ENCODE measurements at regions not wholly inside any gene's neighbourhood (a gene's known extent, or its start where the extent isn't known, plus 50 kb on each side); places are given as distances from the start of the nearest gene placed in this dataset.
"Not testable (repeated sequence)": the region's sequence is repeated elsewhere in the genome, so short reads cannot be mapped to it uniquely, and the experiment has no call there.

GRCh38 chr2:224173933-224174332 is 134.8 kb upstream of the SERPINE2 start:
- intact Hi-C loops (cut with DNase I; ENCODE audit: low total_unique reads) = no loop called here
- no peak overlapping the region for H3K4me3 ChIP-seq (ENCODE audit: low read depth, poor library complexity, severe bottlenecking)
- no peak for DNase-seq (ENCODE audit: low spot score in 2 of 2)
- 61 to 68% methylated on average over 3 of the region's 3 CpGs for WGBS, 2 donors
- TF ChIP-seq CTCF (IDR thresholded peaks at IDR 0.05) = no peak
- no peak for TF ChIP-seq POLR2A (IDR thresholded peaks at IDR 0.05)

GRCh38 chr2:224173210-224173609 is 134.1 kb upstream of the SERPINE2 start:
- TF ChIP-seq POLR2A (IDR thresholded peaks at IDR 0.05) (no peak), CTCF (IDR thresholded peaks at IDR 0.05) (no peak)
- intact Hi-C loops (cut with DNase I; ENCODE audit: low total_unique reads) = no loop called here

GRCh38 chr2:224171226-224171625 is 132.1 kb upstream of the SERPINE2 start:
- DNase-seq (ENCODE audit: low spot score in 2 of 2) = no peak
- TF ChIP-seq POLR2A (IDR thresholded peaks at IDR 0.05) (no peak), CTCF (IDR thresholded peaks at IDR 0.05) (no peak)
- 66 to 82% methylated on average over 3 of the region's 3 CpGs for WGBS, 2 donors
- no peak overlapping the region for H3K4me3 ChIP-seq (ENCODE audit: low read depth, poor library complexity, severe bottlenecking)
- intact Hi-C loops (cut with DNase I; ENCODE audit: low total_unique reads) = no loop called here

More at GRCh38 chr2:224173210-224173609, 134.1 kb upstream of the SERPINE2 start:
- DNase-seq (ENCODE audit: low spot score in 2 of 2) = no peak
- no peak overlapping the region for H3K4me3 ChIP-seq (ENCODE audit: low read depth, poor library complexity, severe bottlenecking)

GRCh38 chr2:224169847-224170246 is 130.8 kb upstream of the SERPINE2 start:
- no peak overlapping the region for H3K4me3 ChIP-seq (ENCODE audit: low read depth, poor library complexity, severe bottlenecking)
- intact Hi-C loops (cut with DNase I; ENCODE audit: low total_unique reads) = loop anchor here (5.0 kb wide), 1 partner anchor 527 kb away; no protein-coding TSS in a partner anchor
- no peak for TF ChIP-seq CTCF (IDR thresholded peaks at IDR 0.05)
- TF ChIP-seq POLR2A (IDR thresholded peaks at IDR 0.05) = no peak
- no peak for DNase-seq (ENCODE audit: low spot score in 2 of 2)
- WGBS, 2 donors = 89 to 91% methylated on average over 8 of the region's 8 CpGs

- intact Hi-C loops (cut with DNase I; ENCODE audit: low total_unique reads) = loop anchor here (5.0 kb wide), 1 partner anchor 530 kb away; no protein-coding TSS in a partner anchor
- DNase-seq (ENCODE audit: low spot score in 2 of 2); H3K4me3 ChIP-seq (ENCODE audit: low read depth, poor library complexity, severe bottlenecking): not testable (repeated sequence)
Measured at GRCh38 chr2:224167781-224168180, 128.7 kb upstream of the SERPINE2 start.

GRCh38 chr2:224166654-224167053 is 127.6 kb upstream of the SERPINE2 start:
- no peak for DNase-seq (ENCODE audit: low spot score in 2 of 2)
- no peak for TF ChIP-seq CTCF (IDR thresholded peaks at IDR 0.05)
- no peak for TF ChIP-seq POLR2A (IDR thresholded peaks at IDR 0.05)
- H3K4me3 ChIP-seq (ENCODE audit: low read depth, poor library complexity, severe bottlenecking) = no peak overlapping the region
- intact Hi-C loops (cut with DNase I; ENCODE audit: low total_unique reads) = loop anchor here (5.0 kb wide), 1 partner anchor 531 kb away; no protein-coding TSS in a partner anchor
- WGBS, 2 donors = 91 to 96% methylated on average over 2 of the region's 2 CpGs

Data from lower leg skin (tissue), 4 donors.